HEK293T (cell line): ENCODE measurements at regions not wholly inside any gene's neighbourhood (a gene's known extent, or its start where the extent isn't known, plus 50 kb on each side); places are given as distances from the start of the nearest gene placed in this dataset.
A peak's percentile ranks its signal among the peaks of the same experiment; 100 is the strongest.
"Not testable (repeated sequence)": the region's sequence is repeated elsewhere in the genome, so short reads cannot be mapped to it uniquely, and the experiment has no call there.

ENCODE experiments used
- CTCF ChIA-PET: fragments of 350-600 bp; formaldehyde crosslinking; extraction: SDS; loops from one replicate; lab custom pipeline; 2021; ENCODE audit warnings: antibody characterized with exemption, inconsistent platforms; lab: Yijun Ruan, JAX
- POLR2A ChIA-PET: fragments of 350-600 bp; formaldehyde crosslinking; extraction: SDS; loops from one replicate; lab custom pipeline; 2020; ENCODE audit warnings: antibody characterized with exemption, inconsistent platforms; lab: Yijun Ruan, JAX
- DNase-seq: peaks from one replicate; pipeline ENCODE4 v3.0.0; 2012; ENCODE audit warnings: mixed read lengths; ENCODE audit errors: extremely low spot score
- ARNT ChIP-seq: fragments of 450-650 bp; IDR thresholded peaks from 2 replicates; pipeline ENCODE4 v1.6.1; 2017; ENCODE audit warnings: mild to moderate bottlenecking
- BHLHE40 ChIP-seq: fragments of 450-650 bp; IDR thresholded peaks from 2 replicates; pipeline ENCODE4 v1.6.1; 2016; ENCODE audit warnings: mild to moderate bottlenecking, moderate library complexity, borderline replicate concordance
- CTBP1 ChIP-seq: fragments of 450-650 bp; IDR thresholded peaks from 2 replicates; pipeline ENCODE4 v1.6.1; 2016; ENCODE audit warnings: borderline replicate concordance
- ELF4 ChIP-seq: fragments of 450-650 bp; IDR thresholded peaks from 2 replicates; pipeline ENCODE4 v1.6.1; 2017; ENCODE audit warnings: antibody characterized with exemption
- FOXA1 ChIP-seq: fragments of 450-650 bp; IDR thresholded peaks from 2 replicates; pipeline ENCODE4 v1.6.1; 2016; ENCODE audit warnings: mild to moderate bottlenecking
- FOXM1 ChIP-seq: fragments of 450-650 bp; IDR thresholded peaks from 2 replicates; pipeline ENCODE4 v1.6.1; 2017; ENCODE audit warnings: mild to moderate bottlenecking, borderline replicate concordance
- HDGF ChIP-seq: fragments of 450-650 bp; IDR thresholded peaks from 2 replicates; pipeline ENCODE4 v1.6.1; 2017; ENCODE audit warnings: antibody characterized with exemption, borderline replicate concordance
- L3MBTL2 ChIP-seq: fragments of 450-650 bp; conservative IDR thresholded peaks from 2 replicates; pipeline ENCODE4 v1.6.1; 2016; ENCODE audit warnings: mild to moderate bottlenecking
- LEF1 ChIP-seq: fragments of 450-650 bp; IDR thresholded peaks from 2 replicates; pipeline ENCODE4 v1.6.1; 2017; ENCODE audit warnings: mild to moderate bottlenecking, borderline replicate concordance
- NFRKB ChIP-seq: fragments of 450-650 bp; IDR thresholded peaks from 2 replicates; pipeline ENCODE4 v1.6.1; 2016; ENCODE audit warnings: mild to moderate bottlenecking, moderate library complexity
- SP1 ChIP-seq: fragments of 450-650 bp; IDR thresholded peaks from 2 replicates; pipeline ENCODE4 v1.6.1; 2017
- SUZ12 ChIP-seq: fragments of 450-650 bp; IDR thresholded peaks from 2 replicates; pipeline ENCODE4 v1.6.1; 2016; ENCODE audit warnings: mild to moderate bottlenecking
- TARDBP ChIP-seq: fragments of 450-650 bp; IDR thresholded peaks from 2 replicates; pipeline ENCODE4 v1.6.1; 2016
- ZNF384 ChIP-seq: fragments of 450-650 bp; IDR thresholded peaks from 2 replicates; pipeline ENCODE4 v1.6.1; 2016
- TF ChIP-seq, protein P1 (sequence below): fragments of 450-650 bp; IDR thresholded peaks from 2 replicates; pipeline ENCODE4 v1.6.1; 2016

GRCh38 chr14:52153939-52154338, 85.1 kb upstream of the NID2 start:
- no peak for TF ChIP-seq NFRKB
- TF ChIP-seq SP1, result no peak
- TF ChIP-seq HDGF, result no peak
- TF ChIP-seq BHLHE40, result no peak
- no peak for TF ChIP-seq ZNF384
- no peak for TF ChIP-seq LEF1
- no peak for TF ChIP-seq TARDBP
- TF ChIP-seq SUZ12, result no peak
- TF ChIP-seq ELF4, result no peak
- TF ChIP-seq FOXM1, result no peak
- TF ChIP-seq CTBP1, result no peak
- ChIA-PET POLR2A (no interaction called here), CTCF (no interaction called here)
- no peak for DNase-seq

GRCh38 chr14:52150162-52150561, 81.3 kb upstream of the NID2 start:
- TF ChIP-seq FOXM1 (no peak), ELF4 (no peak), ZNF384 (no peak), BHLHE40 (no peak), L3MBTL2 (no peak)
- TF ChIP-seq, protein P1, sequence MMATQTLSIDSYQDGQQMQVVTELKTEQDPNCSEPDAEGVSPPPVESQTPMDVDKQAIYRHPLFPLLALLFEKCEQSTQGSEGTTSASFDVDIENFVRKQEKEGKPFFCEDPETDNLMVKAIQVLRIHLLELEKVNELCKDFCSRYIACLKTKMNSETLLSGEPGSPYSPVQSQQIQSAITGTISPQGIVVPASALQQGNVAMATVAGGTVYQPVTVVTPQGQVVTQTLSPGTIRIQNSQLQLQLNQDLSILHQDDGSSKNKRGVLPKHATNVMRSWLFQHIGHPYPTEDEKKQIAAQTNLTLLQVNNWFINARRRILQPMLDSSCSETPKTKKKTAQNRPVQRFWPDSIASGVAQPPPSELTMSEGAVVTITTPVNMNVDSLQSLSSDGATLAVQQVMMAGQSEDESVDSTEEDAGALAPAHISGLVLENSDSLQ, result no peak
- POLR2A ChIA-PET, result no interaction called here
- no peak for DNase-seq
- CTCF ChIA-PET, result no interaction called here

DNA sequence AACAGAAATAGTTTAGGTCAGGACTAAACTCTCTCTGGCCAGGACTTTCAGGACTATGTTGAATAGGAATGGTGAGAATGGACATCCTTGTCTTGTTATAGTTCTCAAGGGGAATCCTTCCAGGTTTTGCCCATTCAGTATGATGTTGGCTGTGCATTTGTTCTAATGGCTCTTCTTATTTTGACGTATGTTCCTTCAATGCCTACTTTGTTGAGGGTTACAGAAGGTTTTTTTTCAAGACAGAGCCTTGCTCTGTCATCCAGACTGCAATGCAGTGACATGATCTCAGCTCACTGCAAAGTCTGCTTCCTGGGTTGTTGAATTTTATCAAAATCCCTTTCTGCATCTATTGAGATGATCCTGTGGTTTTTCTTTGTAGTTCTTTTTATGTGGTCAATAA, 79.5 kb upstream of the NID2 start:
- ChIA-PET CTCF (no interaction called here), POLR2A (no interaction called here)
- TF ChIP-seq CTBP1 (no peak), FOXM1 (no peak), L3MBTL2 (no peak), FOXA1 (no peak), SP1 (no peak), LEF1 (no peak), SUZ12 (no peak), NFRKB (no peak), HDGF (no peak), BHLHE40 (no peak), ARNT (no peak), TARDBP (no peak), ZNF384 (no peak), ELF4 (no peak)
- TF ChIP-seq, protein P1, result no peak
- DNase-seq, result no peak

DNA sequence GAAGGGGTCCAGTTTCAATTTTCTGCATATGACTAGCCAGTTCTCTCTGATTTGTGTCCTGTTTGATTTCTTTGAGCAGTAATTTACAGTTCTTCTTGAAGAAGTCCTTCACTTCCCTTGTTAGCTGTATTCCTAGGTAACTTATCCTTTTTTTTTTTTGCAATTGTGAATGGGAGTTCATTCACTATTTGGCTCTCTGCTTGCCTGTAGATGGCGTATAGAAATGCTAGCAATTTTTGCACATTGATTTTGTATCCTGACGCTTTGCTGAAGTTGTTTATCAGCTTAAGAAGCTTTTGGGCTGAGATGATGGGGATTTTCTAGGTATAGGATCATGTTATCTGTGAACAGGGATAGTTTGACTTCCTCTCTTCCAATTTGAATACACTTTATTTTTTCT, 77.6 kb upstream of the NID2 start:
- POLR2A ChIA-PET, result no interaction called here
- no peak for TF ChIP-seq LEF1
- TF ChIP-seq TARDBP, result no peak
- TF ChIP-seq L3MBTL2, result no peak
- no peak for DNase-seq
- CTCF ChIA-PET, result no interaction called here

DNA sequence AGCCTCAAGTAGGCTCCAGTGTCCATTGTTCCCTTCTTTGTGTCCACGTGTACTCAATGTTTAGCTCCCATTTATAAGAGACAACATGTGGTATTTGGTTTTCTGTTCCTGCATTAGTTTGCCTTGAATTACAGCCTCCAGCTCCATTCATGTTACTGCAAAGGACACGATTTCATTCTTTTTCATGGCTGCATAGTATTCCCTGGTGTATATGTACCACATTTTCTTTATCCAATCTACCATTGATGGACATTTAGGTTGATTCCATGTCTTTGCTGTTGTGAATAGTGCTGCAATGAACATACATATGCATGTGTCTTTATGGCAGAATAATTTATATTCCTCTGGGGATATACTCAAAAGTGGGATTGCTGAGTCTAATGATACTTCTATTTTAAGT, 75.2 kb upstream of the NID2 start:
- POLR2A ChIA-PET, CTCF ChIA-PET, DNase-seq: not testable (repeated sequence)

GRCh38 chr14:52142504-52142903, 73.6 kb upstream of the NID2 start:
- no peak for DNase-seq
- CTCF ChIA-PET, result no interaction called here
- no peak for TF ChIP-seq ZNF384
- no peak for TF ChIP-seq SUZ12
- TF ChIP-seq FOXA1, result no peak
- no peak for TF ChIP-seq SP1
- TF ChIP-seq LEF1, result no peak
- no peak for TF ChIP-seq CTBP1
- TF ChIP-seq TARDBP, result no peak
- no peak for TF ChIP-seq BHLHE40
- no peak for TF ChIP-seq HDGF
- TF ChIP-seq, protein P1, result no peak
- no peak for TF ChIP-seq ARNT
- POLR2A ChIA-PET, result no interaction called here

DNA sequence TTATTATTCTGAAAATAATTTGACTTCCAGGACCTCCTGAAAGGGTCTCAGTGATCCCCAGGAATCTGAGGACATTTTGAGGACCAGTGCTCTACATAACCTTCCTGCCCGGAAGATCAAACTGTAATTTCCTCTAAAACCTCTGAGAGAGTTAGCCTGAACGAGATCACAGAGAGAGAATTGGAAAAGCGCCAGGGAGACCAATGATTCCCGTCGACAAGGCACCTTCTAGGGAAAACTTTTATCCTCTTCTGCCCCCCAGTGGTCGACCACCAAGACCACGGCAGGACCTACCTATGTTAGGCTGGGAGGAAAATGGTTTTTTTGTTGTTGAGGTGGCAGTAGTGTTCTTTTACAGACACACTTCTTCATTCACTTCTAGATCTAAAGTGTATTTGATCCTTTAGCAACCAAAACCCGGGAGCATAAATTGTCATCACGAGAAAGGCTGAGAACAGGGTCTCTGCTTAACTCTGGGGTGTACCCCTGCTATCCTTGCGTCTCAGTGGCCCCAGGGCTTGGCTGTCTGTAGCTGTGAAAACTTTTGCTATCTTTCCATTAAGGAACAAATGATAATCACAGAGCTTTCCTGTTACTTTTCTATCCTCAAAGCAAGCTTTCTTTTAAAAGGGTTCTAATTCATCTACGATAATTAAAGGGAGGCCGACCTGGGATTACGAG, 62.9 kb upstream of the NID2 start:
- ChIA-PET CTCF (interaction anchor here (0.7 to 0.9 kb wide), 2 partner anchors 88 to 313 kb away, joined by 3 read pairs; no protein-coding TSS in a partner anchor), POLR2A (no interaction called here)
- peak; percentile 85 for DNase-seq
- TF ChIP-seq HDGF, result no peak
- no peak for TF ChIP-seq TARDBP
- no peak for TF ChIP-seq L3MBTL2
- no peak for TF ChIP-seq ELF4
- no peak for TF ChIP-seq SUZ12
- no peak for TF ChIP-seq FOXA1
- TF ChIP-seq LEF1, result no peak
- no peak for TF ChIP-seq BHLHE40
